ENCODE measurements at regions not wholly inside any gene's neighbourhood (a gene's known extent, or its start where the extent isn't known, plus 50 kb on each side); places are given as distances from the start of the nearest gene placed in this dataset.

GRCh38 chr13:33525763-33526162, 240.2 kb upstream of the STARD13 start:
- TF ChIP-seq POLR2AphosphoS5 (IDR thresholded peaks at IDR 0.05; ENCODE audit: low read depth, low read length) (no peak), SIN3A (IDR thresholded peaks at IDR 0.05; ENCODE audit: borderline replicate concordance, insufficient read depth, low read length) (no peak), FOXP2 (optimal IDR thresholded peaks at IDR 0.05; ENCODE audit: borderline replicate concordance, extremely low read depth, extremely low read length, insufficient read depth) (no peak), TAF1 (IDR thresholded peaks at IDR 0.05; ENCODE audit: borderline replicate concordance, insufficient read depth, low read length) (no peak)
- TF ChIP-seq, protein P1, sequence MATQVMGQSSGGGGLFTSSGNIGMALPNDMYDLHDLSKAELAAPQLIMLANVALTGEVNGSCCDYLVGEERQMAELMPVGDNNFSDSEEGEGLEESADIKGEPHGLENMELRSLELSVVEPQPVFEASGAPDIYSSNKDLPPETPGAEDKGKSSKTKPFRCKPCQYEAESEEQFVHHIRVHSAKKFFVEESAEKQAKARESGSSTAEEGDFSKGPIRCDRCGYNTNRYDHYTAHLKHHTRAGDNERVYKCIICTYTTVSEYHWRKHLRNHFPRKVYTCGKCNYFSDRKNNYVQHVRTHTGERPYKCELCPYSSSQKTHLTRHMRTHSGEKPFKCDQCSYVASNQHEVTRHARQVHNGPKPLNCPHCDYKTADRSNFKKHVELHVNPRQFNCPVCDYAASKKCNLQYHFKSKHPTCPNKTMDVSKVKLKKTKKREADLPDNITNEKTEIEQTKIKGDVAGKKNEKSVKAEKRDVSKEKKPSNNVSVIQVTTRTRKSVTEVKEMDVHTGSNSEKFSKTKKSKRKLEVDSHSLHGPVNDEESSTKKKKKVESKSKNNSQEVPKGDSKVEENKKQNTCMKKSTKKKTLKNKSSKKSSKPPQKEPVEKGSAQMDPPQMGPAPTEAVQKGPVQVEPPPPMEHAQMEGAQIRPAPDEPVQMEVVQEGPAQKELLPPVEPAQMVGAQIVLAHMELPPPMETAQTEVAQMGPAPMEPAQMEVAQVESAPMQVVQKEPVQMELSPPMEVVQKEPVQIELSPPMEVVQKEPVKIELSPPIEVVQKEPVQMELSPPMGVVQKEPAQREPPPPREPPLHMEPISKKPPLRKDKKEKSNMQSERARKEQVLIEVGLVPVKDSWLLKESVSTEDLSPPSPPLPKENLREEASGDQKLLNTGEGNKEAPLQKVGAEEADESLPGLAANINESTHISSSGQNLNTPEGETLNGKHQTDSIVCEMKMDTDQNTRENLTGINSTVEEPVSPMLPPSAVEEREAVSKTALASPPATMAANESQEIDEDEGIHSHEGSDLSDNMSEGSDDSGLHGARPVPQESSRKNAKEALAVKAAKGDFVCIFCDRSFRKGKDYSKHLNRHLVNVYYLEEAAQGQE (IDR thresholded peaks at IDR 0.05; ENCODE audit: insufficient read depth in 1 of 2, low read depth in 2 of 2, low read length in 2 of 2) = no peak

DNA sequence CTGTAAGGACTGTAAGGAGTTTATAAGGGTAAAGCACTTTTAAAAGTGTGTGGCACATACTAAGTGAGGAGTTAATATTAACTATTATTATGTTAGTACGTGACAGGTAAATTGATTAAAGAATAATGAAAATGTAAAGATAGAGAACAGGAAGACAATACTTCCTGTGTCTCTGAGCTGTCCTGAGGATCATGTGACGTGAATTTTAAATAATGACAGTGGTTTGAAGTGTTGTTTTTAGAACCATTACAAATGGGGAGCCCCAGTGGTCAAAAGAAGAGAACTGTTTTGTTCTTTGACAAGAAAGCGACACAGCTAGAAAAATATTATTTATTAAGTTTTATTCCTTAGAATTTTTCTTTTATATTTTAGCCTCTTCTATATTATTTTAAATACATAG, 241.2 kb upstream of the STARD13 start:
- TF ChIP-seq POLR2AphosphoS5 (IDR thresholded peaks at IDR 0.05; ENCODE audit: low read depth, low read length) (no peak), TAF1 (IDR thresholded peaks at IDR 0.05; ENCODE audit: borderline replicate concordance, insufficient read depth, low read length) (no peak), FOXP2 (optimal IDR thresholded peaks at IDR 0.05; ENCODE audit: borderline replicate concordance, extremely low read depth, extremely low read length, insufficient read depth) (no peak), SIN3A (IDR thresholded peaks at IDR 0.05; ENCODE audit: borderline replicate concordance, insufficient read depth, low read length) (no peak)
- TF ChIP-seq, protein P1 (IDR thresholded peaks at IDR 0.05; ENCODE audit: insufficient read depth in 1 of 2, low read depth in 2 of 2, low read length in 2 of 2) = no peak

- TF ChIP-seq TAF1 (IDR thresholded peaks at IDR 0.05; ENCODE audit: borderline replicate concordance, insufficient read depth, low read length) (no peak), SIN3A (IDR thresholded peaks at IDR 0.05; ENCODE audit: borderline replicate concordance, insufficient read depth, low read length) (no peak), FOXP2 (optimal IDR thresholded peaks at IDR 0.05; ENCODE audit: borderline replicate concordance, extremely low read depth, extremely low read length, insufficient read depth) (no peak), POLR2AphosphoS5 (IDR thresholded peaks at IDR 0.05; ENCODE audit: low read depth, low read length) (no peak)
- TF ChIP-seq, protein P1 (IDR thresholded peaks at IDR 0.05; ENCODE audit: insufficient read depth in 1 of 2, low read depth in 2 of 2, low read length in 2 of 2) = no peak
These were observed 243.3 kb upstream of the STARD13 start for GRCh38 chr13:33528896-33529295.

GRCh38 chr13:33531484-33531883, 245.9 kb upstream of the STARD13 start:
- TF ChIP-seq TAF1 (IDR thresholded peaks at IDR 0.05; ENCODE audit: borderline replicate concordance, insufficient read depth, low read length) (no peak), FOXP2 (optimal IDR thresholded peaks at IDR 0.05; ENCODE audit: borderline replicate concordance, extremely low read depth, extremely low read length, insufficient read depth) (no peak), SIN3A (IDR thresholded peaks at IDR 0.05; ENCODE audit: borderline replicate concordance, insufficient read depth, low read length) (no peak), POLR2AphosphoS5 (IDR thresholded peaks at IDR 0.05; ENCODE audit: low read depth, low read length) (no peak)
- TF ChIP-seq, protein P1 (IDR thresholded peaks at IDR 0.05; ENCODE audit: insufficient read depth in 1 of 2, low read depth in 2 of 2, low read length in 2 of 2) = no peak

DNA sequence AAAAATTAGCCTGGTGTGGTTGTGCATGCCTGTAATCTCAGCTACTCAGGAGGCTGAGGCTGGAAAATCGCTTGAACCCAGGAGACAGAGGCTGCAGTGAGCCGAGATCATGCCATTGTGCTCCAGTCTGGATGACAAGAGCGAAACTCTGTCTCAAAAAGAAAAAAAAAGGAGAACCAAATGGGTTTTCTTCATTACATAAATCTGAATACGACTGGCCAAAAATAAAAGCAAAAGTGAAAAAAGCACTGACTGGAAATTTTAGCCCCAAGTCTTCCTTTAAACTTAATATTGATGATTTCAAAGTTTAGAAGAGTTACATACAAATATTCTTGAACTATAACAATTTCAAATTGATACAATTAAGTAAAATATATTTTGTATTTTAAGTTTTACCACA, 249.5 kb upstream of the STARD13 start:
- TF ChIP-seq, protein P1 (IDR thresholded peaks at IDR 0.05; ENCODE audit: insufficient read depth in 1 of 2, low read depth in 2 of 2, low read length in 2 of 2) = no peak
- no peak for TF ChIP-seq TAF1 (IDR thresholded peaks at IDR 0.05; ENCODE audit: borderline replicate concordance, insufficient read depth, low read length)
- TF ChIP-seq FOXP2 (optimal IDR thresholded peaks at IDR 0.05; ENCODE audit: borderline replicate concordance, extremely low read depth, extremely low read length, insufficient read depth) = no peak
- no peak for TF ChIP-seq POLR2AphosphoS5 (IDR thresholded peaks at IDR 0.05; ENCODE audit: low read depth, low read length)
- no peak for TF ChIP-seq SIN3A (IDR thresholded peaks at IDR 0.05; ENCODE audit: borderline replicate concordance, insufficient read depth, low read length)
